ENCODE measurements at regions not wholly inside any gene's neighbourhood (a gene's known extent, or its start where the extent isn't known, plus 50 kb on each side); places are given as distances from the start of the nearest gene placed in this dataset.

- DNase-seq = peak in 2 of 51 donors; percentile 9 to 10
Observed at GRCh38 chr10:3432081-3432825, 259.7 kb upstream of the PITRM1 start.

DNA sequence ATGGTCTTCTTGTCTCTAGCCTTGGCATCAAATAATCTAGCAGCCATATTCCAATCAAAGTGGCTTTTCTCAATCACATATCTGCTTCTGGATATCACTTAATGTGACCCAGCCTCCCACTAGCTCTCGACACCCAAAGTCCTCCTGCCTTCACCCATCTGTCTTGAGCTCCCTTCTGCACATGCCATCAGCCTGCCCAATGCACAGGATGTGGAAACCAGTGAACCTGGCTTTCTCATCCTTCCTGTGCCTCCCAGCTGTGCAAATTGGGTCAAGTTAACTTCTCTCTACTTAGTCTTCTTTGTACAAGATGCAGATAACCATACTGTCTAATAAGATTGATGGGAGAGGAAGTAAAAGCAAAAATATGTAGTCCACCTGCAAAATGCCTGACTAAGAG, 257.9 kb upstream of the PITRM1 start:
- no peak for DNase-seq

DNA sequence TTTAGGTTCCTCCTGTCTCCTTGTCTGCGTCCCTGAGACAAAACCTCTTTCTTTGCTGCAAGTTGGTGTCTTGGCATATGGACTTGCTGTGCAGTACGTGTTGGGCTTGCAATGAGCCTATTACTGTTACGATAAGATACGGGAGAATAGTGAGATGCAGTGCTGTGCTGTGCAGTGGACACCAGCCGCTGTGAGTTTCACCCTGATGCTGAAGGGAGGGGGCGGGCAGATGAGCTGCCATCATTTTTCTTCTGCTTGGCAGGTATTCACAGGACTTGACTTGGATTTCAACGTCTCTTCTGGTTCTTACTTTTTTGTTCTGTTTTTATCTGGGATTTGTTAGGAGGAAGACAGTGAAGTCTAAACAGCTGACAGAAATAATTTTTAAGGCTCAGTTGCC, 257.1 kb upstream of the PITRM1 start:
- DNase-seq = no peak

DNA sequence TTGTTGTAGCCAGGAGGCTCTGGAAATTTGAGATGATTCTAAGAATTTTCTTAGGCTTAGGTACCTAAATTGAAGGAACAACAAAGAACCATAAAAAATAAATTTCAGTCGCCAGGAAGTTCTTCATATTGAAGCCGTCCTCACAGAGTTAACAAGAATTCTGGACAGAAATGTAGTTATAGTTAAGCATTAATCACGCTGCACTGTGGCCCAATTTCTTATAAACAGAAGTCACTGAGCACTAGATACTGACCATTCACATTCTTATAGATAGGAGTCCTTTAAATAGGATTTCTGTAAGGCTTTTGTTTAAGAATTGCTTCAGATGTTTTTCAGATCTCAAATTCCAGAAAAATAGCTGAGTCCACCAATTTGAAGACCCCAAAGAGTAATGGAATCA, 256.2 kb upstream of the PITRM1 start:
- DNase-seq = no peak

- no peak for DNase-seq
Observed at GRCh38 chr10:3427950-3428354, 255.4 kb upstream of the PITRM1 start.

- DNase-seq = no peak
Observed at GRCh38 chr10:3427347-3427746, 254.8 kb upstream of the PITRM1 start.

DNA sequence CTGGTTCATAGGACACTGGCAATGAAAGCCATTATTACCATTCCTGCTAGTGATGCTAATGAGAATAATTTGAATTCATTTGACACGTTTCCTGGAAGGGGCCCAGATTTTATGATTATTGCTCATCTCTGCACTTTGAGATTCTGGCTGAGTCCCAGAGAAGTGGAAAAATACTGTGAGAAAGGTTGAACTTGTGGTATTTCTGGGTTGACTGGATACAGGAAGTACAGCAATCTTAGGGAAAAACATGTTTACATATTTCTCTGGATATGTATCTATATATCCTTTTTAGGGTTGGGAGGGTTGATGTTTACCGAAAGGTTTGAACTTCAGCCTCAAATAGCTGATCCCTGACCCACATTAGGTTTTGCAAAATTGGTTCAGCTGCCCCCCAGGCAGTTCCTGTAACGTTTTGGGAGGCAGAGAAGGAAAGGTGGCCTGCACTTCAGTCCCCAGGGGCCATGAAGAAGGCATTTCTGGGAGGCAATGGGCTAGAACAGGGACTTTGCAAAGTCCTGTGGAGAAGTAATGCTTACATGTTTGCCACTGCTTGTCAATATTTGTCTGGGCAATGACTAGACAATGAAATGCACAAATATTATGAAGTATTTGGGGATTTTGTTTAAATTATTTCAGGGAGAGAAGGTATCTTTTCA, 253.7 kb upstream of the PITRM1 start:
- no peak for DNase-seq

GRCh38 chr10:3425716-3426115, 253.1 kb upstream of the PITRM1 start:
- DNase-seq = no peak

GRCh38 chr10:3425261-3425660, 252.7 kb upstream of the PITRM1 start:
- DNase-seq = no peak

- peak in 1 of 51 donors; percentile 11 for DNase-seq
Observed at GRCh38 chr10:3424111-3424851, 251.7 kb upstream of the PITRM1 start.

GRCh38 chr10:3423384-3423783, 250.8 kb upstream of the PITRM1 start:
- DNase-seq = no peak

- no peak for DNase-seq
Observed at GRCh38 chr10:3422282-3422681, 249.7 kb upstream of the PITRM1 start.

GRCh38 chr10:3421537-3422257, 249.1 kb upstream of the PITRM1 start:
- no peak for DNase-seq

GRCh38 chr10:3420527-3421469, 248.2 kb upstream of the PITRM1 start:
- DNase-seq = no peak

- DNase-seq = no peak
Observed at GRCh38 chr10:3419719-3420495, 247.3 kb upstream of the PITRM1 start.

- no peak for DNase-seq
Observed at GRCh38 chr10:3418926-3419325, 246.3 kb upstream of the PITRM1 start.

DNA sequence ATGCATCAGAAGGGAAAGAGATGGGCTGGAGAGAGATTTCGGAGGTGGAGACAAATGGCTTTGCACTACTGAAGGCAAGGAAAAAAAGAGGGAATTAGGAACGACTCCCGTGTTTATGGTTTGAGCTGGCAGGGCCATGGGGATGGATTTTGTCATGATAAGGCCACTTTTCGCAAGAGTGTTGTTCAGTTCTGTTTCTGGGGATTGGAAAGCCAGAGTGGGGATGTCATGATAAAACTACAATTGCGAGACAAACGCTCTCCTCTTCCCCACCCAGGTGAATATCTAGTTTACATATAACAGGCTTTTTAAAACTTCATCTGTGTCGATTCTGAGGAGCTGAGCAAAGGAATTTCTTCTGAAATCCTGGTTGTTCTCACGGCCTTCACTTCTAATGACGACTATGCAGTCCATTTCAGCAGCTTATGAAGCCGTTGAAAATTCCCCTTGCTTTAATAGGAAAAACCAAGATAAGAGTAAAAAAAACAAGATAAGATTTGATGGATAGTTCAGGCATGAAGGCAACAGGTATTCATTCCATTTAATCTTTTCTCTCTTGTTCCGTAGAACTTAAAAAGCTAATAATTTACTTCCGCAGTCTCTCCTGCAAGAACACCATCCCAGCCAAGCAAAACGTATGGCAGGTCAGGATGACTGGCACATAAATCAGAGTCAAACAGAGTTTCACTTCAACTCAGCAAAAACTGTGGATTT, 245.6 kb upstream of the PITRM1 start:
- DNase-seq = no peak

DNA sequence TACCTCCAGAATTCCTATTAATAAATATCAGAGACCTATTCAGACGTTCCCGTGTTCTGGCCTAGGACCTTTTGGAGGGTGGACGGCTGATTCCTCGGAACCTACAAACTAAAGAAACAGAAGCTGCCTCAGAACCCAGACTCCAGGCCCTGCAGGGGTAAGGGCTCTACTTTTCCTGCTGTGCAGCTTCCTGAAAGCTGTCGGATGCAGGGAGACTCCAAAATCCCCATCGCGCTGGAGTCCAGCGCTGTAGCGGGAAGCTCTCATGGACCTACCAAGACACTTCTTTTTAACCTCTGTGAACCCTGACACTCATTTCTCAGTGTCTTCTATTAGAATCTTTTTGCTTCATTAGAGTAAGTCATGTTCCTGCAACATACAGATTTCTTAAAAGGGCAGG, 244.5 kb upstream of the PITRM1 start:
- DNase-seq = no peak

Measured in hypothalamus (tissue), 51 donors.